ENCODE measurements at regions not wholly inside any gene's neighbourhood (a gene's known extent, or its start where the extent isn't known, plus 50 kb on each side); places are given as distances from the start of the nearest gene placed in this dataset.

GRCh38 chr10:42984761-42985325 is 92.0 kb upstream of the RET start:
- DNase-seq (ENCODE audit: low read depth) = no peak
- H3K4me3 ChIP-seq (replicated peaks; ENCODE audit: low read depth, low read length) = no peak overlapping the region
- TF ChIP-seq CTCF (IDR thresholded peaks at IDR 0.05; ENCODE audit: low read length, missing control alignments) = no peak

- no peak overlapping the region for H3K4me3 ChIP-seq (replicated peaks; ENCODE audit: low read depth, low read length)
- no peak for DNase-seq (ENCODE audit: low read depth)
- no peak for TF ChIP-seq CTCF (IDR thresholded peaks at IDR 0.05; ENCODE audit: low read length, missing control alignments)
These were observed 91.2 kb upstream of the RET start for GRCh38 chr10:42985436-42986316.

GRCh38 chr10:42986633-42987032 is 90.2 kb upstream of the RET start:
- no peak for DNase-seq (ENCODE audit: low read depth)
- H3K4me3 ChIP-seq (replicated peaks; ENCODE audit: low read depth, low read length) = no peak overlapping the region
- TF ChIP-seq CTCF (IDR thresholded peaks at IDR 0.05; ENCODE audit: low read length, missing control alignments) = no peak

- no peak for DNase-seq (ENCODE audit: low read depth)
These were observed 89.7 kb upstream of the RET start for GRCh38 chr10:42987121-42987541.

GRCh38 chr10:42987575-42987974 is 89.3 kb upstream of the RET start:
- H3K4me3 ChIP-seq (replicated peaks; ENCODE audit: low read depth, low read length) = no peak overlapping the region
- no peak for TF ChIP-seq CTCF (IDR thresholded peaks at IDR 0.05; ENCODE audit: low read length, missing control alignments)
- DNase-seq (ENCODE audit: low read depth) = no peak

More at GRCh38 chr10:42987121-42987541, 89.7 kb upstream of the RET start:
- TF ChIP-seq CTCF (IDR thresholded peaks at IDR 0.05; ENCODE audit: low read length, missing control alignments) = no peak
- H3K4me3 ChIP-seq (replicated peaks; ENCODE audit: low read depth, low read length) = no peak overlapping the region

- TF ChIP-seq CTCF (IDR thresholded peaks at IDR 0.05; ENCODE audit: low read length, missing control alignments) = no peak
- no peak overlapping the region for H3K4me3 ChIP-seq (replicated peaks; ENCODE audit: low read depth, low read length)
- no peak for DNase-seq (ENCODE audit: low read depth)
These were observed 88.8 kb upstream of the RET start for GRCh38 chr10:42988069-42988468.

All from fibroblast of pulmonary artery (primary cell).